Choroid plexus epithelial cell (primary cell): ENCODE measurements at regions not wholly inside any gene's neighbourhood (a gene's known extent, or its start where the extent isn't known, plus 50 kb on each side); places are given as distances from the start of the nearest gene placed in this dataset.

Experiments
- DNase-seq: peaks from one replicate; pipeline ENCODE4 v3.0.0-alpha.2; 2010; ENCODE audit warnings: low read depth
- H3K4me3 ChIP-seq: 2 replicates; pipeline ENCODE4 v1.5.1; 2011; ENCODE audit warnings: low read depth, mild to moderate bottlenecking, control low read depth, low read length, moderate library complexity
- TF ChIP-seq, protein P1 (sequence below): conservative IDR thresholded peaks from 2 replicates; pipeline ENCODE4 v1.5.1; 2011; ENCODE audit warnings: low read depth, mild to moderate bottlenecking, control low read depth, inconsistent platforms, low read length, moderate library complexity

DNA sequence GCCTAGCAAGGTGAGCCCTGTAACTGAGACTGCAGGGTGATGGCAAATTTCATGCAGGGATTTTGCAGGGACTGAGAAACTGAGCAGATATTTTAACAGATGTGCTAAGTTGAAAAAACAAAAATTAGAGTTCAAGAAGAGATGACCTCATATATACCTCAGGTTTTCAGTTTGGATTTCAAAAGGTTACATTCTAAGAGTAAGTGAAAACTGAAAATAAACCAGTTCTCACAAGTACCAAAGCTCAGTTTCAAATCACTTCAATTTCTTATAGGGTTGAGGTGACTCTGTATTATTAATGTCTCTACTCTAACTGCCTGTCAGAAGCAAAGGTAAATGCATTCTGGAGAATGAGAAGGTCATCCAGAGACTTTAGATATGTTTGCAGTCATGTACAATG lies 237.4 kb upstream of the VRK2 start:
- TF ChIP-seq, protein P1, sequence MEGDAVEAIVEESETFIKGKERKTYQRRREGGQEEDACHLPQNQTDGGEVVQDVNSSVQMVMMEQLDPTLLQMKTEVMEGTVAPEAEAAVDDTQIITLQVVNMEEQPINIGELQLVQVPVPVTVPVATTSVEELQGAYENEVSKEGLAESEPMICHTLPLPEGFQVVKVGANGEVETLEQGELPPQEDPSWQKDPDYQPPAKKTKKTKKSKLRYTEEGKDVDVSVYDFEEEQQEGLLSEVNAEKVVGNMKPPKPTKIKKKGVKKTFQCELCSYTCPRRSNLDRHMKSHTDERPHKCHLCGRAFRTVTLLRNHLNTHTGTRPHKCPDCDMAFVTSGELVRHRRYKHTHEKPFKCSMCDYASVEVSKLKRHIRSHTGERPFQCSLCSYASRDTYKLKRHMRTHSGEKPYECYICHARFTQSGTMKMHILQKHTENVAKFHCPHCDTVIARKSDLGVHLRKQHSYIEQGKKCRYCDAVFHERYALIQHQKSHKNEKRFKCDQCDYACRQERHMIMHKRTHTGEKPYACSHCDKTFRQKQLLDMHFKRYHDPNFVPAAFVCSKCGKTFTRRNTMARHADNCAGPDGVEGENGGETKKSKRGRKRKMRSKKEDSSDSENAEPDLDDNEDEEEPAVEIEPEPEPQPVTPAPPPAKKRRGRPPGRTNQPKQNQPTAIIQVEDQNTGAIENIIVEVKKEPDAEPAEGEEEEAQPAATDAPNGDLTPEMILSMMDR, result no peak
- no peak for DNase-seq

DNA sequence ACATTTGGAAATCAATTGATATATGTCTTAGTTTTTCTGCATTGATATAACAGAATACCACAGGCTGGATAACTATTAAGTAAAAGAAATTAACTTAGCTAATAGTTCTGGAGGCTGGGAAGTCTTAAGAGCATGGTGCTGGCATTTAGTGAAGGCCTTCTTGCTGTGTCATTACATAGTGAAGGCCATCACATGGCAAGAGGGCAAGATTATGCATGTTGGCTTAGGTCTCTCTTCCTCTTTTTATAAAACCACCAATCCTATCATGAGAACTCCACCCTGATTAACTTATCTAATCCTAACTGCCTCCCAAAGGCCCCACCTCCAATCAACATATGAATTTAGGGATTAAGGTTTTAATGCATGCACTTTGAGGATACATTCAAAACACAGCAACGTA lies 225.5 kb upstream of the VRK2 start:
- DNase-seq, result no peak
- TF ChIP-seq, protein P1, result no peak
- no peak overlapping the region for H3K4me3 ChIP-seq

More for the DNA sequence above, 237.4 kb upstream of the VRK2 start:
- no peak overlapping the region for H3K4me3 ChIP-seq

GRCh38 chr2:57828221-57828620 lies 218.4 kb upstream of the VRK2 start:
- DNase-seq, result no peak
- TF ChIP-seq, protein P1, result no peak
- H3K4me3 ChIP-seq, result no peak overlapping the region

- no peak overlapping the region for H3K4me3 ChIP-seq
- TF ChIP-seq, protein P1, result no peak
- no peak for DNase-seq
Measured at GRCh38 chr2:57834666-57835065, 211.9 kb upstream of the VRK2 start.

- TF ChIP-seq, protein P1, result no peak
- DNase-seq, result no peak
- H3K4me3 ChIP-seq, result no peak overlapping the region
Measured at GRCh38 chr2:57842531-57842930, 204.1 kb upstream of the VRK2 start.

GRCh38 chr2:57843158-57843557 lies 203.4 kb upstream of the VRK2 start:
- TF ChIP-seq, protein P1, result no peak
- no peak for DNase-seq

GRCh38 chr2:57848723-57849122 lies 197.9 kb upstream of the VRK2 start:
- TF ChIP-seq, protein P1, result no peak
- no peak for DNase-seq
- no peak overlapping the region for H3K4me3 ChIP-seq

More at GRCh38 chr2:57843158-57843557, 203.4 kb upstream of the VRK2 start:
- no peak overlapping the region for H3K4me3 ChIP-seq
